Neuronal stem cell (in vitro differentiated cells): ENCODE measurements at regions not wholly inside any gene's neighbourhood (a gene's known extent, or its start where the extent isn't known, plus 50 kb on each side); places are given as distances from the start of the nearest gene placed in this dataset.

Experiments used
- DNase-seq: peaks from one replicate; pipeline ENCODE4 v3.0.0-alpha.2; 2013; ENCODE audit warnings: low spot score
- H2AFZ ChIP-seq: one replicate; pipeline ENCODE4 v1.6.1; 2013; ENCODE audit warnings: mild to moderate bottlenecking, low read length, inconsistent platforms
- H2AK5ac ChIP-seq: 2 replicates; pipeline ENCODE4 v1.6.1; 2013; ENCODE audit warnings: low read depth, mild to moderate bottlenecking, inconsistent platforms, low read length, moderate library complexity, mixed read lengths
- H2BK120ac ChIP-seq: 2 replicates; pipeline ENCODE4 v1.6.1; 2013; ENCODE audit warnings: low read depth, mild to moderate bottlenecking, inconsistent platforms, low read length, moderate library complexity, mixed read lengths
- H2BK12ac ChIP-seq: one replicate; pipeline ENCODE4 v1.6.1; 2013; ENCODE audit warnings: low read length, inconsistent platforms
- H2BK15ac ChIP-seq: 2 replicates; pipeline ENCODE4 v1.6.1; 2013; ENCODE audit warnings: mild to moderate bottlenecking, low read length, inconsistent platforms, mixed read lengths
- H2BK5ac ChIP-seq: one replicate; pipeline ENCODE4 v1.6.1; 2013; ENCODE audit warnings: inconsistent platforms, mild to moderate bottlenecking, low read length, moderate library complexity
- H3K14ac ChIP-seq: one replicate; pipeline ENCODE4 v1.6.1; 2013; ENCODE audit warnings: low read length, inconsistent platforms
- H3K18ac ChIP-seq: 2 replicates; pipeline ENCODE4 v1.6.1; 2013; ENCODE audit warnings: low read length, inconsistent platforms
- H3K23ac ChIP-seq: 2 replicates; pipeline ENCODE4 v1.6.1; 2013; ENCODE audit warnings: low read depth, mild to moderate bottlenecking, mixed read lengths, low read length, inconsistent platforms; ENCODE audit not compliant: poor library complexity
- H3K27ac ChIP-seq: replicated peaks from 3 replicates; pipeline ENCODE4 v1.5.1; 2013; ENCODE audit warnings: low read length, inconsistent platforms
- H3K27me3 ChIP-seq, 3 experiments: 2 replicates each; pipeline ENCODE4 v1.6.1; 2013; ENCODE audit warnings: low read length in 3 of 3, mild to moderate bottlenecking in 2 of 3, inconsistent platforms in 1 of 3, low read depth in 1 of 3, mixed read lengths in 1 of 3, moderate library complexity in 1 of 3; ENCODE audit not compliant: control insufficient read depth in 3 of 3, insufficient read depth in 3 of 3
- H3K36me3 ChIP-seq, 2 donors: replicated peaks in 1 of 2; 2 replicates each; pipeline ENCODE4 v1.6.1; 2013; ENCODE audit warnings: low read length in 2 of 2; ENCODE audit not compliant: control insufficient read depth in 2 of 2, insufficient read depth in 2 of 2
- H3K4ac ChIP-seq: 2 replicates; pipeline ENCODE4 v1.6.1; 2013; ENCODE audit warnings: inconsistent platforms, mild to moderate bottlenecking, low read length, moderate library complexity
- H3K4me1 ChIP-seq, 2 donors: 1 replicate in 1 of 2; 2 replicates in 1 of 2; pipeline ENCODE4 v1.6.1; 2013; ENCODE audit warnings: low read length in 2 of 2, low read depth in 1 of 2; ENCODE audit not compliant: control insufficient read depth in 2 of 2, insufficient read depth in 1 of 2
- H3K4me2 ChIP-seq: one replicate; pipeline ENCODE4 v1.6.1; 2013; ENCODE audit warnings: mild to moderate bottlenecking, low read length, inconsistent platforms; ENCODE audit not compliant: insufficient read depth, poor library complexity, severe bottlenecking
- H3K4me3 ChIP-seq, 2 donors: 2 replicates each; pipeline ENCODE4 v1.5.1; 2013; ENCODE audit warnings: low read length in 2 of 2, mild to moderate bottlenecking in 2 of 2, inconsistent platforms in 1 of 2, moderate library complexity in 1 of 2
- H3K79me1 ChIP-seq: one replicate; pipeline ENCODE4 v1.6.1; 2013; ENCODE audit warnings: low read depth, mild to moderate bottlenecking, inconsistent platforms, low read length, moderate library complexity
- H3K9ac ChIP-seq: one replicate; pipeline ENCODE4 v1.6.1; 2013; ENCODE audit warnings: mild to moderate bottlenecking, low read depth, low read length, inconsistent platforms; ENCODE audit not compliant: poor library complexity
- H3K9me3 ChIP-seq, 2 donors: replicated peaks in 1 of 2; 2 replicates each; pipeline versions ENCODE3 to v1.6.1; 2013; ENCODE audit warnings: low read length in 2 of 2, mild to moderate bottlenecking in 2 of 2, inconsistent platforms in 1 of 2, low read depth in 1 of 2, mixed read lengths in 1 of 2, moderate library complexity in 1 of 2; ENCODE audit not compliant: control insufficient read depth in 2 of 2, insufficient read depth in 1 of 2
- H4K8ac ChIP-seq: one replicate; pipeline ENCODE4 v1.6.1; 2013; ENCODE audit warnings: low read depth, mild to moderate bottlenecking, inconsistent platforms, low read length, moderate library complexity
- H4K91ac ChIP-seq: one replicate; pipeline ENCODE4 v1.6.1; 2013; ENCODE audit warnings: low read length, low read depth, mild to moderate bottlenecking, inconsistent platforms; ENCODE audit not compliant: poor library complexity
- WGBS, 2 donors: extraction: QIAGEN DNeasy Blood & Tissue Kit; methylation state at CpG; one replicate each; pipeline ENCODE4 v1.1.7; 2013; ENCODE audit warnings: missing lambda C conversion rate in 2 of 2, mixed read lengths in 1 of 2; ENCODE audit not compliant: insufficient read length in 2 of 2, insufficient replicate concordance in 1 of 2; ENCODE audit errors: extremely low coverage in 2 of 2; 5-methylcytosine and 5-hydroxymethylcytosine counted together

DNA sequence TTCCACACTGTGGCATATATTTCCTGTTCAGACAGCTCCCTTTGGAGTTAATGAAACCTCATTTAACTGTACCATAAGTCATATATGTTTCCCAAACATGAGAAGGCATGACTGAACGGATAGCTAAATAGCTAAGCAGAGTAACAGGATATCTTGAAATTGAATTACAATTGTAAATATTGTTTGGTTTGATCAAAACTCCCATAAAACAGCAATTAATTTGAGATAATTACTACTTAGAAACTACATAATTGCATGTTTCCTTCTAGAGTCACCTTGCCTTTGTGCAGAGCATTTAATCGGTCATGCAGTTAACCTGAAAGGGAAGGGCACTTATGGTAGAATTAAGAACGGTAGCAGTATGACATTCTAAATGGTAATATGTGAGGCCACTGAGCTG lies 179.0 kb upstream of the MAP3K7 start:
- no peak overlapping the region for H2AK5ac ChIP-seq
- H3K4me2 ChIP-seq, result no peak overlapping the region
- no peak for DNase-seq
- H3K4ac ChIP-seq, result no peak overlapping the region
- no peak overlapping the region for H2BK120ac ChIP-seq
- H2BK15ac ChIP-seq, result no peak overlapping the region
- no peak overlapping the region for H3K14ac ChIP-seq
- H3K4me3 ChIP-seq, result no peak overlapping the region
- H2BK12ac ChIP-seq, result no peak overlapping the region
- H3K18ac ChIP-seq, result no peak overlapping the region
- no peak overlapping the region for H4K8ac ChIP-seq
- H3K9me3 ChIP-seq, result no peaks in the 10 kb centered on the region
- H2BK5ac ChIP-seq, result no peak overlapping the region
- H3K27ac ChIP-seq, result no peak overlapping the region
- H3K23ac ChIP-seq, result no peak overlapping the region
- no peaks in the 10 kb centered on the region for H3K79me1 ChIP-seq
- no CpG with 5 or more reads among the region's 3 CpGs for WGBS, 2 donors
- H2AFZ ChIP-seq, result no peak overlapping the region
- no peaks in the 10 kb centered on the region for H3K4me1 ChIP-seq
- H3K27me3 ChIP-seq, result no peaks in the 10 kb centered on the region
- H4K91ac ChIP-seq, result no peak overlapping the region
- no peaks in the 10 kb centered on the region for H3K36me3 ChIP-seq
- no peak overlapping the region for H3K9ac ChIP-seq

DNA sequence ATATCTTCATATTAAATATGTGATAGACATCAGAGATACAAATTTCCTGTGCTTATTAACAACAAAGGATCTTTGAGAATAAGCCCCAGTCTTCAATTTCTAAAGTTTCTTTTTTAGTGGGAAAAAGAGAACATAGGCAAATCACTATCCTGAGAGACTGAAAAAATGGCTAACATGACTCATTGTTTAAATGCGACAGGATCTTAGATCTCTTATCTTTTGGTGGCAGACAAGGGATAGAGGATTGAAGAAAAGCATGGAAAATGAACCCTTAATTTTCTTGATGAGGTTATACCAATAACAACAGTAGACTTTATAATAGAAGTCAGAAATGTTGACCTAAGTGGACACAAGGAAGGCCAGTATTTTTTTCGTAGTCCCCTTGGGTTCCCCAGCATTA lies 178.6 kb upstream of the MAP3K7 start:
- Histone ChIP-seq H3K36me3 (no peaks in the 10 kb centered on the region), H3K23ac (no peak overlapping the region), H3K14ac (no peak overlapping the region), H3K79me1 (no peaks in the 10 kb centered on the region), H3K4ac (no peak overlapping the region), H4K8ac (no peak overlapping the region), H3K9ac (no peak overlapping the region), H2BK120ac (no peak overlapping the region), H2AK5ac (no peak overlapping the region), H2AFZ (no peak overlapping the region), H2BK15ac (no peak overlapping the region), H4K91ac (no peak overlapping the region), H2BK12ac (no peak overlapping the region), H2BK5ac (no peak overlapping the region), H3K4me3 (no peak overlapping the region), H3K18ac (no peak overlapping the region), H3K27ac (no peak overlapping the region), H3K4me1 (no peaks in the 10 kb centered on the region), H3K27me3 (no peaks in the 10 kb centered on the region), H3K4me2 (no peak overlapping the region), H3K9me3 (no peaks in the 10 kb centered on the region)
- no CpG with 5 or more reads among the region's 2 CpGs for WGBS, 2 donors
- DNase-seq, result no peak

DNA sequence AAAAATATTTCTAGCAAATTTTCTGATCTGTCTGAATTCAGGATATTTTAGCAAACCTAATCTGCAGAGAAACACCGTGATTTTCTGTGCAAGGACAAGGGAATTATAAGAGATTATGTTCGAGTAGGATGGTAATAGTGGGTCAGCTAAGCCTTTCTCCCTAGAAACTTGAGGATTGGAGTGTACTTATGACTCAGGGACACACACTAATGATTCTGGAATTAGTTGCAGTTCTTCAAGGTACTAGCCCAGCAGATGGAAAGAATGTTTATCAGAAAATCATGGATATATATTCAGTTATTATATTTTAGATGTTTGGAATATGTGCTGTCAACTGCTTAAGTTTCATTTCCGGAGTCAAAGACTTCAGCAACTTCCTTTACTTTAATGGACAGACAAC lies 177.1 kb upstream of the MAP3K7 start:
- Histone ChIP-seq H3K79me1 (no peaks in the 10 kb centered on the region), H2AK5ac (no peak overlapping the region), H3K4me3 (no peak overlapping the region), H2BK5ac (no peak overlapping the region), H3K36me3 (no peaks in the 10 kb centered on the region), H3K9me3 (no peaks in the 10 kb centered on the region), H4K8ac (no peak overlapping the region), H3K4me2 (no peak overlapping the region), H2BK15ac (no peak overlapping the region), H3K9ac (no peak overlapping the region), H3K27ac (no peak overlapping the region), H3K14ac (no peak overlapping the region), H2BK120ac (no peak overlapping the region), H3K4me1 (peaks cover 0 to 2% of the 10 kb centered on the region in 2 donors), H2AFZ (no peak overlapping the region), H4K91ac (no peak overlapping the region), H3K4ac (no peak overlapping the region), H3K27me3 (no peaks in the 10 kb centered on the region), H3K23ac (no peak overlapping the region), H2BK12ac (no peak overlapping the region), H3K18ac (no peak overlapping the region)
- DNase-seq, result no peak
- WGBS, 2 donors, result no CpG with 5 or more reads among the region's 3 CpGs

DNA sequence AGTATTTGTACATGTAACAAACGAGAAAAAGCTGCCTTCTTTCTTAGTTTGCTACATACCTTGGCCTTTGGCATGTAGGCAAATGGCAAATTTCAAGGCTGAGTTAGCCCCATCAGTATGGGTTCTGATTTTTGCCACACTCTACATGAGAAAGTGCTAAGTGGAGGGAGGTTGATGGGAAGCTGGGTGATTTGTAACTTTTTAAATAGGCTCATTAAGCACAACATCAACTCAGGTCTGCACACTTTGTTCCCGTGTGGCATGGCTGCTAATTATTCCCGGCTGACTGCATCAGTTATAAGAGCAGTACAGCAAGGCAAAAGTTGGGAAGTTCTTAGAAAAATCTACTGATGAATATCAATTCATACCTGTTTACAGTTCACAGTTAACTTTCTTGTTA lies 172.8 kb upstream of the MAP3K7 start:
- Histone ChIP-seq H3K23ac (no peak overlapping the region), H4K91ac (no peak overlapping the region), H4K8ac (no peak overlapping the region), H3K18ac (no peak overlapping the region), H3K4me3 (no peak overlapping the region), H3K9ac (no peak overlapping the region), H3K36me3 (no peaks in the 10 kb centered on the region), H2AFZ (no peak overlapping the region), H2AK5ac (no peak overlapping the region), H2BK15ac (no peak overlapping the region), H3K79me1 (no peaks in the 10 kb centered on the region), H3K4ac (no peak overlapping the region), H3K9me3 (no peaks in the 10 kb centered on the region), H2BK12ac (no peak overlapping the region), H3K14ac (no peak overlapping the region), H3K27me3 (no peaks in the 10 kb centered on the region), H3K4me2 (no peak overlapping the region), H3K27ac (no peak overlapping the region), H3K4me1 (peaks cover 0 to 2% of the 10 kb centered on the region in 2 donors), H2BK5ac (no peak overlapping the region), H2BK120ac (no peak overlapping the region)
- no CpG with 5 or more reads among the region's 3 CpGs for WGBS, 2 donors
- DNase-seq, result no peak
